HCT116 (cell line): ENCODE measurements at regions not wholly inside any gene's neighbourhood (a gene's known extent, or its start where the extent isn't known, plus 50 kb on each side); places are given as distances from the start of the nearest gene placed in this dataset.

Experiments
- ATAC-seq: fragments of 200-7000 bp; cut with Tn5 transposase; 2 replicates; pipeline ENCODE4 v1.9.1; 2020; ENCODE audit warnings: mild to moderate bottlenecking, moderate library complexity
- BruUV-seq: library from RNA; stranded (reverse); fragments of 400-500 nt; replicated peaks from 2 replicates; lab custom pipeline; 2021; lab: Mats Ljungman, UMichigan
- CTCF ChIA-PET: fragments of 300-600 bp; sonication (Branson Sonifier 250); formaldehyde crosslinking; loops from one replicate; lab custom pipeline; 2021; ENCODE audit warnings: antibody characterized with exemption; lab: Charles Lee
- POLR2A ChIA-PET: fragments of 300-600, 350-600 bp; sonication (Branson Sonifier 250); formaldehyde crosslinking; loops from one replicate; lab custom pipeline; 2021; ENCODE audit warnings: antibody characterized with exemption; lab: Charles Lee
- RAD21 ChIA-PET, 2 experiments: fragments of 300-600 bp; sonication (Branson Sonifier 250); formaldehyde crosslinking; loops; one replicate each; lab custom pipeline; 2023; ENCODE audit warnings: low total read pairs in 2 of 2; ENCODE audit not compliant: uncharacterized antibody in 2 of 2, unreplicated experiment in 2 of 2, low non-redundant PET in 1 of 2; lab: Charles Lee
- DNase-seq: peaks from one replicate; pipeline ENCODE4 v3.0.0-alpha.2; 2010; ENCODE audit warnings: low read depth, low spot score
- H2AFZ ChIP-seq: fragments of 200-600 bp; shearing (Covaris generic), sonication (generic); 2 replicates; pipeline ENCODE4 v1.6.1; 2017; ENCODE audit warnings: low read depth, mixed run types, mixed read lengths, antibody characterized with exemption, low read length; ENCODE audit not compliant: poor library complexity, severe bottlenecking
- H3K27ac ChIP-seq: 2 replicates; pipeline ENCODE4 v1.5.1; 2012; ENCODE audit warnings: low read depth, low read length
- H3K27me3 ChIP-seq: fragments of 200-600 bp; sonication (generic); 2 replicates; pipeline ENCODE4 v1.6.1; 2016; ENCODE audit warnings: mixed run types, low read length, mixed read lengths; ENCODE audit not compliant: insufficient read depth
- H3K36me3 ChIP-seq, 2 experiments: fragments of 200-500 bp in 1 of 2; fragments of 200-600 bp in 1 of 2; sonication (Bioruptor generic) in 1 of 2; sonication (generic) in 1 of 2; 2 replicates each; pipeline versions ENCODE4 v1.5.1 to v1.6.1; 2014 to 2016; ENCODE audit warnings: low read length in 2 of 2, inconsistent platforms in 1 of 2, mixed read lengths in 1 of 2, mixed run types in 1 of 2; ENCODE audit not compliant: insufficient read depth in 2 of 2, control insufficient read depth in 1 of 2
- H3K4me1 ChIP-seq, 2 experiments: fragments of 200-600 bp in 1 of 2; sonication (generic) in 1 of 2; 2 replicates each; pipeline versions ENCODE4 v1.5.1 to v1.6.1; 2012 to 2017; ENCODE audit warnings: low read length in 2 of 2, inconsistent platforms in 1 of 2, mild to moderate bottlenecking in 1 of 2, mixed read lengths in 1 of 2, mixed run types in 1 of 2, moderate library complexity in 1 of 2; ENCODE audit not compliant: insufficient read depth in 2 of 2, control insufficient read depth in 1 of 2
- H3K4me2 ChIP-seq: fragments of 200-600 bp; sonication (generic); 2 replicates; pipeline ENCODE4 v1.6.1; 2017; ENCODE audit warnings: mixed run types, low read length, mixed read lengths
- H3K4me3 ChIP-seq, 2 experiments: fragments of 200-600 bp in 1 of 2; sonication (generic) in 1 of 2; replicated peaks in 1 of 2; 2 replicates each; pipeline ENCODE4 v1.5.1; 2011 to 2016; ENCODE audit warnings: low read length in 2 of 2, control low read depth in 1 of 2, low read depth in 1 of 2, mild to moderate bottlenecking in 1 of 2, mixed read lengths in 1 of 2, mixed run types in 1 of 2
- H3K79me2 ChIP-seq: fragments of 200-600 bp; sonication (generic); 2 replicates; pipeline ENCODE4 v1.6.1; 2017; ENCODE audit warnings: mild to moderate bottlenecking, mixed run types, low read length, moderate library complexity, mixed read lengths; ENCODE audit not compliant: insufficient read depth
- H3K9ac ChIP-seq: fragments of 200-600 bp; sonication (generic); 2 replicates; pipeline ENCODE4 v1.6.1; 2016; ENCODE audit warnings: low read length, mixed read lengths
- H3K9me2 ChIP-seq: fragments of 200-600 bp; sonication (generic), shearing (Covaris generic); 2 replicates; pipeline ENCODE4 v1.6.1; 2017; ENCODE audit warnings: mixed run types, mild to moderate bottlenecking, moderate library complexity; ENCODE audit not compliant: insufficient read depth
- H3K9me3 ChIP-seq, 2 experiments: fragments of 200-500 bp in 1 of 2; fragments of 200-600 bp in 1 of 2; sonication (Bioruptor generic) in 1 of 2; sonication (generic) in 1 of 2; 2 replicates each; pipeline ENCODE4 v1.6.1; 2014 to 2017; ENCODE audit warnings: low read length in 2 of 2, mixed read lengths in 2 of 2, inconsistent platforms in 1 of 2, low read depth in 1 of 2, mild to moderate bottlenecking in 1 of 2, mixed run types in 1 of 2, moderate library complexity in 1 of 2; ENCODE audit not compliant: control insufficient read depth in 1 of 2, insufficient read depth in 1 of 2
- H4K20me1 ChIP-seq: fragments of 200-600 bp; sonication (generic), shearing (Covaris generic); 2 replicates; pipeline ENCODE4 v1.6.1; 2017; ENCODE audit warnings: mixed run types, mild to moderate bottlenecking, moderate library complexity; ENCODE audit not compliant: insufficient read depth
- ATF3 ChIP-seq: IDR thresholded peaks from 2 replicates; pipeline ENCODE4 v1.6.1; 2012
- CBX3 ChIP-seq: IDR thresholded peaks from 2 replicates; pipeline ENCODE4 v1.6.1; 2012; ENCODE audit warnings: low read depth
- CEBPB ChIP-seq: IDR thresholded peaks from 2 replicates; pipeline ENCODE4 v1.6.1; 2012; ENCODE audit warnings: low read depth
- CTCF ChIP-seq, 3 experiments: fragments of 200-600 bp in 1 of 3; sonication (generic) in 1 of 3; IDR thresholded peaks in 2 of 3; conservative IDR thresholded peaks in 1 of 3; 2 replicates each; pipeline ENCODE4 v1.5.1; 2012 to 2017; ENCODE audit warnings: low read depth in 2 of 3, low read length in 2 of 3, antibody characterized with exemption in 1 of 3, borderline replicate concordance in 1 of 3, control low read depth in 1 of 3, mild to moderate bottlenecking in 1 of 3, mixed read lengths in 1 of 3, mixed run types in 1 of 3, moderate library complexity in 1 of 3; ENCODE audit not compliant: insufficient read depth in 1 of 3
- ELF1 ChIP-seq: IDR thresholded peaks from 2 replicates; pipeline ENCODE4 v1.6.1; 2012; ENCODE audit warnings: low read depth, borderline replicate concordance
- EZH2 ChIP-seq: fragments of 200-600 bp; sonication (generic); IDR thresholded peaks from 2 replicates; pipeline ENCODE4 v1.6.1; 2017; ENCODE audit warnings: antibody characterized with exemption, mixed run types
- FOSL1 ChIP-seq: IDR thresholded peaks from 2 replicates; pipeline ENCODE4 v1.6.1; 2012; ENCODE audit warnings: low read depth
- JUND ChIP-seq: IDR thresholded peaks from 2 replicates; pipeline ENCODE4 v1.6.1; 2012
- POLR2AphosphoS5 ChIP-seq: IDR thresholded peaks from 2 replicates; pipeline ENCODE4 v1.6.1; 2011; ENCODE audit warnings: mild to moderate bottlenecking, low read depth, low read length, moderate library complexity
- SIN3A ChIP-seq: IDR thresholded peaks from 2 replicates; pipeline ENCODE4 v1.6.1; 2012; ENCODE audit warnings: low read depth
- SP1 ChIP-seq: IDR thresholded peaks from 2 replicates; pipeline ENCODE4 v1.6.1; 2012; ENCODE audit warnings: low read depth
- SRF ChIP-seq: IDR thresholded peaks from 2 replicates; pipeline ENCODE4 v1.6.1; 2012; ENCODE audit warnings: low read depth
- TCF7L2 ChIP-seq: IDR thresholded peaks from 2 replicates; pipeline ENCODE4 v1.7.0; 2011; ENCODE audit warnings: borderline replicate concordance, inconsistent platforms; ENCODE audit not compliant: insufficient read depth, insufficient read length; ENCODE audit errors: extremely low read depth
- YY1 ChIP-seq: IDR thresholded peaks from 2 replicates; pipeline ENCODE4 v1.6.1; 2011; ENCODE audit warnings: low read length, low read depth, moderate library complexity, mild to moderate bottlenecking; ENCODE audit not compliant: insufficient replicate concordance; ENCODE audit errors: extremely low read depth
- intact Hi-C: fragments of 100-400 bp; cut with micrococcal nuclease; formaldehyde crosslinking; loops from 2 replicates; pipeline ENCODE4 v1.10.0; 2022

GRCh38 chr3:1529676-1530075 lies 436.9 kb downstream of the CNTN6 start:
- Histone ChIP-seq H3K27ac (no peak overlapping the region), H3K4me2 (no peak overlapping the region), H3K9me2 (no peaks in the 10 kb centered on the region), H2AFZ (no peak overlapping the region), H3K79me2 (no peaks in the 10 kb centered on the region), H3K4me3 (no peak overlapping the region), H4K20me1 (no peaks in the 10 kb centered on the region), H3K27me3 (no peaks in the 10 kb centered on the region), H3K36me3 (no peaks in the 10 kb centered on the region), H3K9ac (no peak overlapping the region), H3K4me1 (no peaks in the 10 kb centered on the region), H3K9me3 (peaks cover 27 to 34% of the 10 kb centered on the region in 2 experiments; a peak in 2 of 4 replicates)
- POLR2A ChIA-PET: no interaction called here
- BruUV-seq: no TSS peak
- CTCF ChIA-PET: no interaction called here
- intact Hi-C loops: no loop called here
- RAD21 ChIA-PET: no interaction called here
- no peak for DNase-seq
- ATAC-seq: no peak
- no peak for TF ChIP-seq POLR2AphosphoS5

- no peaks in the 10 kb centered on the region for H3K79me2 ChIP-seq
- H4K20me1 ChIP-seq: no peaks in the 10 kb centered on the region
- CTCF ChIA-PET: no interaction called here
- H2AFZ ChIP-seq: no peak overlapping the region
- no TSS peak for BruUV-seq
- RAD21 ChIA-PET: no interaction called here
- no peaks in the 10 kb centered on the region for H3K27me3 ChIP-seq
- no peaks in the 10 kb centered on the region for H3K4me1 ChIP-seq
- intact Hi-C loops: no loop called here
- no peak overlapping the region for H3K9ac ChIP-seq
- DNase-seq: no peak
- no peaks in the 10 kb centered on the region for H3K36me3 ChIP-seq
- TF ChIP-seq CTCF (IDR thresholded peaks at IDR 0.05 in 2 of 3, conservative IDR thresholded peaks at IDR 0.05 in 1 of 3; ENCODE audit: borderline replicate concordance in 1 of 3, insufficient read depth in 1 of 3, low read depth in 2 of 3, low read length in 2 of 3): no peak
- no peak for TF ChIP-seq CEBPB
- no peak for TF ChIP-seq SIN3A
- TF ChIP-seq YY1: no peak
- TF ChIP-seq SRF: no peak
- no peak for TF ChIP-seq TCF7L2
- TF ChIP-seq ELF1: no peak
- no peak for TF ChIP-seq SP1
- TF ChIP-seq FOSL1: no peak
- no peak for TF ChIP-seq JUND
- no peak for TF ChIP-seq EZH2
- no peak for TF ChIP-seq ATF3
- no peak for TF ChIP-seq CBX3
- TF ChIP-seq POLR2AphosphoS5: no peak
- H3K4me3 ChIP-seq: no peak overlapping the region
- no peak overlapping the region for H3K4me2 ChIP-seq
- no peaks in the 10 kb centered on the region for H3K9me2 ChIP-seq
- POLR2A ChIA-PET: no interaction called here
- peaks cover 23 to 34% of the 10 kb centered on the region in 2 experiments; a peak in 2 of 4 replicates for H3K9me3 ChIP-seq
- no peak for ATAC-seq
- no peak overlapping the region for H3K27ac ChIP-seq
Observed at GRCh38 chr3:1531981-1532380, 439.2 kb downstream of the CNTN6 start.
